ENCODE measurements at regions not wholly inside any gene's neighbourhood (a gene's known extent, or its start where the extent isn't known, plus 50 kb on each side); places are given as distances from the start of the nearest gene placed in this dataset.

- DNase-seq, result no peak
Observed at GRCh38 chr5:130937046-130937445, 228.0 kb downstream of the HINT1 start.

DNA sequence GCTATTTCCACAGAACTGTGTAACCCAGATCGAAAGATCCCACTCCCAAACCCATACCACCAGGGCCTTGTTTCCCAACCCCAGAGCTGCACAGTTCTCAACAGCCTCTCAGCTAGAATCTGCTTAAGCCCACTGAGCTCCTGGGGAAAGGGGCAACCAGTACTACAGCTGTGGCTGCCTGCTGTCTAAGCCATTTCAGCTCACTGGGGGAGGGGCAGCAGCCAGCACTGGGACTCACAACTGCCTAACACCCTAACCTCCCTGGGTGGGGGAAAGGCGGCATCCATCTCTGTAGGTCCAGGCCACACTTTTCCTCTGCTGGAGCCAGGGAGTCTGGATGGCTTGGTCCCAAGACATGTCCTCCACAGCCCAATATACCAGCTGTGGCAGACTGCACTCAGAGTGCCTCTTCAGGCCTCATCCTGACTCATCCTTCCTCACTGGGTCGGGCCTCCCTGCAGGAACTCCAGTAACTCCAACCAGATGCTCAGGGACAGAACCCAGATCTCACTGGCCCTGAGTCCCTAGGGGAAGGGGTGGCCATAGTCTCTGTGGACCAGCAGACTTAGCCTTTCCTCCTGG lies 241.4 kb downstream of the HINT1 start:
- peak; percentile 13 for DNase-seq

DNA sequence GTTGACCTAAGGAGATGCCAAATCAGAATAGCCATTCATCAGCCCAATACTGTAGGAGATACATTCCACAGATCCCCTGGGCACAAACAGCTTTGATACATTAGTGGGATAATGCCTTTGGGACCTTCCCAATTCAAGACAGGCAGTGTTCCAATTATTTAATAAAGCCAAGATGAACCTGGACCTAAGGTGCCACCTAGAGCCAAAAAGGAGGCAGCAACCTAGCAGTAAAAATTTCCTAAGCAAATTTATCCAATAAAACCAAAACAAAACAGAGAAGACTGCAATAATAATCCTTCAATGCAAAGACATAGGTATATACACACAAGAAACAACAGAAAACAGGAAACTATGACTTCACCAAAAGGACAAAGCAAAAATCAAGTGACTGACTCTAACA lies 253.0 kb downstream of the HINT1 start:
- peak; percentile 32 for DNase-seq

DNA sequence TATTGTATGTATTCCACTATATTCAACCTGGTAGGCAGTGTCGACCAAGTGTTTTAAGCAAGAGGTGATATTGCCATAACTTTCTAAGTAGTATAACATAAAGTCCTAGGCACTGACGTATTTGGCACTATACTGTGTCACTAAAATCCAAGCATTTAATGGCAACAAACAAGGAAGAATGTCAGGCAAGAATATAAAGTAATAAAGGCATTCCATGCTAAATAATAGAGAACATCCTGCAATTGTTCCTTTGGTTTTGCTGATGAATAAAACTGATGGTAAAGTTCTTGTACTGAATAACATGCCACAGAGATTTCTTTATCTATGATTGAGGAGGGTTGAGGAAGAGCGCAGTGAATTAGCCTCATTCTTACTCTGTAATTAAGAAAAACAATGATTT lies 256.9 kb downstream of the HINT1 start:
- no peak for DNase-seq

DNA sequence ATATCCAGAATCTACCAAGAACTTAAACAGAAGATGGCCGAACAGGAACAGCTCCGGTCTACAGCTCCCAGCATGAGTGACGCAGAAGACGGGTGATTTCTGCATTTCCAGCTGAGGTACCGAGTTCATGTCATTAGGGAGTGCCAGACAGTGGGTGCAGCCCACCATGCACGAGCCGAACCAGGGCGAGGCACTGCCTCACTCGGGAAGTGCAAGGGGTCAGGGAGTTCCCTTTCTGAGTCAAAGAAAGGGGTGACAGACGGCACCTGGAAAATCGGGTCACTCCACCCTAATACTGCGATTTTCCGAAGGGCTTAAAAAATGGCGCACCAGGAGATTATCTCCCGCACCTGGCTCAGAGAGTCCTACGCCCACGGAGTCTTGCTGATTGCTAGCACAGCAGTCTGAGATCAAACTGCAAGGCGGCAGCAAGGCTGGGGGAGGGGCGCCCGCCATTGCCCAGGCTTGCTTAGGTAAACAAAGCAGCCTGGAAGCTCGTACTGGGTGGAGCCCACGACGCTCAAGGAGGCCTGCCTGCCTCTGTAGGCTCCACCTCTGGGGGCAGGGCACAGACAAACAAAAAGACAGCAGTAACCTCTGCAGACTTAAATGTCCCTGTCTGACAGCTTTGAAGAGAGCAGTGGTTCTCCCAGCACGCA lies 267.4 kb downstream of the HINT1 start:
- DNase-seq, result peak; percentile 91

DNA sequence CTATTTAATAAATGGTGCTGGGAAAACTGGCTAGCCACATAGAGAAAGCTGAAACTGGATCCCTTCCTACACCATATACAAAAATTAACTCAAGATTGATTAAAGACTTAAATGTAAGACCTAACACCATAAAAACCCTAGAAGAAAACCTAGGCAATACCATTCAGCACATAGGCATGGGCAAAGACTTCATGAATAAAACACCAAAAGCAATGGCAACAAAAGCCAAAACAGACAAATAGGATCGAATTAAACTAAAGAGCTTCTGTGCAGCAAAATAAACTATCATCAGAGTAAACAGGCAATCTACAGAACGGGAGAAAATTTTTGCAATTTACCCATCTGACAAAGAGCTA lies 267.9 kb downstream of the HINT1 start:
- peak; percentile 10 for DNase-seq

GRCh38 chr5:130896636-130897035 lies 268.4 kb downstream of the HINT1 start:
- no peak for DNase-seq

- DNase-seq, result no peak
Observed at GRCh38 chr5:130893006-130893405, 272.1 kb downstream of the HINT1 start.

- DNase-seq, result no peak
Observed at GRCh38 chr5:130890610-130891009, 274.4 kb downstream of the HINT1 start.

DNA sequence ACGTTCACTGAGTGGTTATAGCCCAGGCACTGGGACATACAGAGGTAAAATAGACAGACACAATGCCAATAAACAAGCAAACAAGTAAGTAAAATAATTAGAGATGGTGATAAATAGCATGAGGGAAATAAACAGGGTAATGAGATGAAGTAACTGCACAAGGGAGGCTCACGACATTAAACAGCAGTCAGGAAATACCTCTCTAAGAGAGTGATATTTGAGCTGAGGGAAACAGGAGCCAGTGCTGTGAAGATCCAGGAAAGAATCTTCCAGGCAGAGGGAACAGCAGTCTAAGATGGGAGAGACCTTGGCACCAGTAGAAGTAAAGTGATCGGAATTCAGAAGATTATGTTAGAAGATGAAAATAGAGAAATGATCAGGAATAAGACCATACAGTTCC lies 279.4 kb downstream of the HINT1 start:
- DNase-seq, result no peak

- DNase-seq, result peak; percentile 9
Observed at GRCh38 chr5:130885027-130885426, 280.0 kb downstream of the HINT1 start.

GRCh38 chr5:130884023-130884422 lies 281.0 kb downstream of the HINT1 start:
- DNase-seq, result no peak

DNA sequence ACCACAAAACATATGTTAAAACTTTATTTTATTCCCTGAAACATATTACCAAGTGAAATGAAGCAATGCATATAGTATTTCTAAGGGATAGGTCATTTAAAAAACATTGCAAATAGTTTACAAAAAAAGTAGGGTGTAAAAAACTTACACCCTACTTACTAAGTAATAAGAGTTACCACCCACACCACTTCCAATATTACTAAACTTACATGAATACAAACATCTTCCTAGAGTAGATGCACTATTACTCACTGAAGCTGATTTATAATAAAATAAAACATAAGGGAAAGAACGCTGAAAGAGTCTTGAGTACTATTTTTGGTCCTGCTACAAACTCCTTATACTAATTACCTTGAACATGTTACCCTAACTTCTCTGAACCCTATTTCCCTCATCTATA lies 289.4 kb downstream of the HINT1 start:
- no peak for DNase-seq

DNA sequence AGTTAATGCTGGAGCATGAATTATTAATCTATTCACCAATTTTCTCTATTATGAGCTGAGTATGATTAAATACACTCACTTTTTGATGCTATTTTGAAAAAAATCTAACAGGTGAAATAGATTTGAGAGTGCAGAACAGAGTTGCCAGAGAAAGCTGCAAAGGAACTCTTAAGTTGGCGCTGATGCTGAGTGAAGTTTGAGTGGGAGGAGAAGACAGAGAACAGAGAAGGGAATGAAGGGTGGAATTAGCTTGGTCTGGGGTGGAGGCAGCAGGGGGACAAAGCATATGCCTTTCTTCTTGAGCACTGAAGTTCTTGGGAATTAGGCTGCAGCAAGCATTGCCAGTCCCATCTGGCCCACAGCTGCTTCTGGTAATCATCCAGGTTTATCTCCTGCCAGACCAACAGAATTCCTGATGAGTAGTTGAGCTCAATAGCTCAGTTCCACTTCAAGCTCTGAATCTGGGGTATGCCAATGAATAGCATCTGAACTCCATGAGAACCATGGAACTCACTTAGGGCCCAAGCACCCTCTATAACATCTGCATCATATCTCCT lies 290.1 kb downstream of the HINT1 start:
- no peak for DNase-seq

DNA sequence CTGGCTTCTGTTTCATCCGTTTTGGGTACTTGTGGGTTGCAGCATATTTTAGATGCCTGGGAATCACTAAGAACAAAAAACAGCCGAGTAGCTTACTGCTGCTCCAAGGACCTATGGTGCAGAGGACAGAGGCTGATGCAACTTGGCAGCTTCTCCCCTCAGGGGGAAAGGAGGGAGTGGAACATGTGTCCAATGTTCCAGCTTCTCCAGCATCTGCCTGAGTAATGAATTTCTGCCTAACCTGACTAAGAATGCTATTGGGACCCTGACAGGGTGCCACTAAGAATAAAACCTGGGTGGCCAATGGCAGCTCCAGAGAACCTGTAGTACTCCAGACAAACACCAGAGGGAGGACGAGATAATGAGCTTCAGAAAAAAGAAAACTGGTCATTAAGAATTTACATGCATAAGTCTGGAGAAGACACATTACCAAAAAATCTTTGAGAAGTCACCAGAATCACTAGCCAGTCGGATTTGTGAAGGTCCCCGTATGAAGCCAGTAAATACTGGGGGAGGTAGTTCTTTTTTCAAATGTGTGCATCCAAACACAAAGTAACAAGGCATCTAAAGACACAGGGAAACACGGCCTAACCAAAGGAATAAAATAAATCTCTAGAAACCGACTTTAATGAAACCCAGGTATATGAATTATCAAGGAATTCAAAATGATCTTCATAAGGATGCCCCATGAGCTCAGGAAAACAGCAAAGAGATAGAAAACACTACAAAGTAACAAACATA lies 293.5 kb downstream of the HINT1 start:
- DNase-seq, result peak; percentile 66

DNA sequence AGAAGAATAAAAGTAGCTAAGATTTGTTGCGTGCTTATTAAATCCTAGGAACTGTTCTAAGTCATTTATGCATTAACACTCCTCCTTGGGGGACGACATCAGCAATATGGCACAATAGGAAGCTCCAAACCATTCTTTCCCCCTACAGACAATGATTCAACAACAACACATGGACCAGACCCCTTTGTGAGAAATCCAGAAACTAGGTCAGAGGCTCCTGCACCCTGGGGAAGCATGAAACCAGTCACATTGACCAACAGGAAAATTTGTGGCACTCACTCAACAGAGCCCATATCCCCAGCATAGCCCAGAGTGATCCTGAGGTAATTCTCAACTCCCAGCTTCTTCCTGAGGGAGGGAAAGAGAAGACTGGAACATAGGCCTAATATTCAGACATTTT lies 294.4 kb downstream of the HINT1 start:
- DNase-seq, result no peak

DNA sequence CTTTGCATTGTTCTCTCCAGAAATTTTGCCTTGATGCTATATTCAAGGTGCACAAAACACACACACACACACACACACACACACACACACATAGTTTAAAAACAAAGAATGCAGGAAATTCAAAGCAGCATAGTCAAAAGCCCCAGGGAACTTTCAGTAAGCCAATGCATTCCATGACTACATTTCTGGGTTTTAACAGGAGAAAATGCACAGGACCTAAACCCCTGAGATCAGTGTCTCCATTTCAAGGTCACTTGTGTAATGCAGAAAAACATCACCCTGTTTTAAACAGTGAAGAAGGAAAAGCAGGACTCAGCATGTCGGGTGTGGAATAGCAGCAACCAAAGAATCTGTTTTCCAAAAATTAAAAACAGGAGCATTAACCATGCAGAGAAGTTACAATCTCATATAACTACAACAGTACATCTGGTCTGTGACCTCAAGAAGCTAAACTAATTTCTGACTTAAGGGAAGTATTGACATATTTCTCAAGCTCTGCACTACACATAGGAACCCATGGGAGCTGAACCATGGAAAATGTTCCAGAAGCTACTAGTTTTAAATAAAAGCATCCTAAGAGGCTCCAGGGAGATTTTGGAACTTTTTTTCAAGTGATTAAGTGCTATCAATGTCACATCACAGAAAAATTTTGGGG lies 296.7 kb downstream of the HINT1 start:
- DNase-seq, result no peak

DNA sequence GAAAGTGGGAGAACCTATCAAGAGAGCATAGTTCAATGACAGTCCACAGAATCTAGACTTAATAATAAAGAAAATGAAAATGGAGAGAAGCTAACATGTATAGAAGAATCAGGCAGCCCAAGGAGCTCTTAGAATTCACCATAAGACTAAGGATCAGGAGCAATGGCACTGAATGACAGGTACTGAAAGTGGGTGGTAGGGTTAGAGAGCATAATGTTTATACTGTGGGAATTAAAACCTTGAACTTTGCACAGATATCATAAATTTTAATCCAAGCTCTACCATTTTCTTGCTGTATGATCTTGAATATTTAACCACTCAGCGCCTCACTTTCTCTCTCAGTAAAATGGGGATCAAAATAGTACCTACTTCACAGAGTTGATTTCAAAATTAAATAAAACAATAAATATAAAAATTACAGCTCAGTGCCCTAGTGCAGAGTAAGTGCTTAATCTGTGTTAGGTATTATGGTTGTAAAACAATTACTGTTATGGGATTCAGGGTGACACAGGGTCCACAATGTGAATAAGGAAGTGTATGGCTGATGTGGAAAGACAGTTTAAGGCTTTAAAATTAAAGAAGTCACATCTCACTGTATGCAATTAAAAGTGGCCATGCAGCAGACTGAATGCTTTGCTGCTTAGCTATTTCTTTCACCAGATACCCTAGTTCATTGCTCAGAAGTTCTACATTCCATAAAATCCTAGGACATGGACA lies 319.8 kb downstream of the HINT1 start:
- DNase-seq, result no peak

DNA sequence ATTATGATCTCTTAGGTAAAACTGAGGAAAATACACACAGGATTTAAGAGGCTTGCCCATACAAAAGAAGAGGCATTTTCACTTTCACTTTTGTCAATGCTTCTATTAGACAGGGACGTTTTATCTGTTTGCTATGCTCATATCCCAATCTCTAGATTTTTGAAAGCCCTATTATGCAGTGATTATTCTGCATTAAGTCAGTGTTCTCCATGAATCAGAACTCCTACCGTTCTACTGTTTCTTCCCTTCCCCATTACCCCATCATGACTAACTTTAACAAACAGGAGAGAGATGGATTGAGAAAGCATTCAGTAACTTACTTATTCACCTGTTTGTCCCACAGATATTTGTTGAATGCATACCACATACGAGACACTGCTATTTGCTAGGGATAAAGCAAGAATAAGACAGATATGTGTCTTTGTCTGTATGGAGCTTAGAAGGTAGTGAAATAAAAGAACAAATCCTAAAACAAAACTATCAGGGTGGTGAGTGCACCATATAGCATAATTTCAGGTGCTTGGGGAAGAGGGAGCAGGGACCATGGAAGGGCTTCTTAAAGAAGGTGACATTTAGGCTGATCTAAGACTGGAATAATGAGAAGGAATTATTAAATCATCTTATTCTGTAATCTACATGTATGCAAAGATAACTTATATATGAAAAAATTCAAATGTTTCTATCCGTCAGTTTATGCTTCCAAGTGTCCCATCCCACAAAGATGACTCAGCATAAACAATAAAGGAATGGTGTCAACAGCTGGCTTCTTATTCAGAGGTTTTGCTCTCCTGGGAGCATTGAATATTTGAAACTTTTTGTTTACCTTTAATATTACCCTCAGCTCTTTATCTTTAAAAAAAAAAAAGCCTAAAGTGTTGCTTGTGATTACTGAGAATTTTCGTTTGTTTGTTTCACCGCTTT lies 328.1 kb downstream of the HINT1 start:
- DNase-seq, result peak; percentile 68

DNA sequence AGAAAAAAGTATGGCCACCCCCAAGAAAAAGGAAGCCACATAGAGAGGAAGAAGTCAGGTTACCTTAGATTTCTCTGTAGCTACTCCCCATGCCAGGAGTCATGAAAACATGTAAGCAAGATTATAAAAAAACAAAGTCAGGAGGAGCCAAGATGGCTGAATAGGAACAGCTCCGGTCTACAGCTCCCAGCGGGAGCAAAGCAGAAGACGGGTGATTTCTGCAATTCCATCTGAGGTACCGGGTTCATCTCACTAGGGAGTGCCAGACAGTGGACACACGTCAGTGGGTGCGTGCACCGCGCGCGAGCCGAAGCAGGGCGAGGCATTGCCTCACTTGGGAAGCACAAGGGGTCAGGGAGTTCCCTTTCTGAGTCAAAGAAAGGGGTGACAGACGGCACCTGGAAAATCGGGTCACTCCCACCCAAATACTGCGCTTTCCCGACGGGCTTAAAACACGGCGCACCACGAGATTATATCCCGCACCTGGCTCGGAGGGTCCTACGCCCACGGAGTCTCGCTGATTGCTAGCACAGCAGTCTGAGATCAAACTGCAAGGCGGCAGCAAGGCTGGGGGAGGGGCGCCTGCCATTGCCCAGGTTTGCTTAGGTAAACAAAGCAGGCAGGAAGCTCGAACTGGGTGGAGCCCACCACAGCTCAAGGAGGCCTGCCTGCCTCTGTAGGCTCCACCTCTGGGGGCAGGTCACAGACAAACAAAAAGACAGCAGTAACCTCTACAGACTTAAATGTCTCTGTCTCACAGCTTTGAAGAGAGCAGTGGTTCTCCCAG lies 347.3 kb downstream of the HINT1 start:
- peak; percentile 84 for DNase-seq

- DNase-seq, result no peak
Observed at GRCh38 chr5:130815246-130815645, 349.8 kb downstream of the HINT1 start.

Data from DMS53 (cell line).